Fibroblast of the aortic adventitia (primary cell): ENCODE measurements at regions not wholly inside any gene's neighbourhood (a gene's known extent, or its start where the extent isn't known, plus 50 kb on each side); places are given as distances from the start of the nearest gene placed in this dataset.
A peak's percentile ranks its signal among the peaks of the same experiment; 100 is the strongest.

ENCODE experiments used
- DNase-seq: peaks from one replicate; pipeline ENCODE4 v3.0.0-alpha.2; 2010; ENCODE audit warnings: low read depth
- H3K4me3 ChIP-seq: 2 replicates; pipeline ENCODE4 v1.5.1; 2011; ENCODE audit warnings: low read depth, mild to moderate bottlenecking, control low read depth, low read length, moderate library complexity
- CTCF ChIP-seq: IDR thresholded peaks from 2 replicates; pipeline ENCODE4 v1.5.1; 2011; ENCODE audit warnings: mild to moderate bottlenecking, low read length, control low read depth, inconsistent platforms; ENCODE audit not compliant: insufficient read depth

- no peak for TF ChIP-seq CTCF
- DNase-seq: no peak
- H3K4me3 ChIP-seq: no peak overlapping the region
Observed at GRCh38 chr11:95589893-95590612, 199.5 kb downstream of the FAM76B start.

- TF ChIP-seq CTCF: no peak
- no peak for DNase-seq
- H3K4me3 ChIP-seq: no peak overlapping the region
Observed at GRCh38 chr11:95588821-95589220, 200.8 kb downstream of the FAM76B start.

GRCh38 chr11:95586661-95587060 lies 202.9 kb downstream of the FAM76B start:
- no peak for DNase-seq
- TF ChIP-seq CTCF: no peak

GRCh38 chr11:95586155-95586554 lies 203.4 kb downstream of the FAM76B start:
- no peak for DNase-seq
- H3K4me3 ChIP-seq: no peak overlapping the region
- TF ChIP-seq CTCF: no peak

More at GRCh38 chr11:95586661-95587060, 202.9 kb downstream of the FAM76B start:
- H3K4me3 ChIP-seq: no peak overlapping the region

- DNase-seq: no peak
- no peak for TF ChIP-seq CTCF
- no peak overlapping the region for H3K4me3 ChIP-seq
Observed at GRCh38 chr11:95585752-95586077, 203.9 kb downstream of the FAM76B start.

- no peak for TF ChIP-seq CTCF
- no peak overlapping the region for H3K4me3 ChIP-seq
- peak; percentile 67 for DNase-seq
Observed at GRCh38 chr11:95585069-95585751, 204.4 kb downstream of the FAM76B start.
